ENCODE measurements at regions not wholly inside any gene's neighbourhood (a gene's known extent, or its start where the extent isn't known, plus 50 kb on each side); places are given as distances from the start of the nearest gene placed in this dataset.

- RAD21 ChIA-PET (ENCODE audit: unreplicated experiment), result no interaction called here
- in situ Hi-C loops (cut with MboI), result no loop called here
- H2AFZ ChIP-seq (ENCODE audit: control insufficient read depth, low read depth, low read length), result no peak overlapping the region
- H3K4me1 ChIP-seq (ENCODE audit: control insufficient read depth, insufficient read depth, low read length), result no peaks in the 10 kb centered on the region
- CTCF ChIA-PET, result no interaction called here
- H3K9me3 ChIP-seq (replicated peaks; ENCODE audit: control insufficient read depth, insufficient read depth, low read length), result no peaks in the 10 kb centered on the region
- FAIRE-seq (no peak), DNase-seq (ENCODE audit: low read depth, low spot score) (no peak), ATAC-seq (no peak)
- H3K27me3 ChIP-seq (replicated peaks in 1 of 2; ENCODE audit: control insufficient read depth in 2 of 2, insufficient read depth in 2 of 2, low read length in 1 of 2), result no peaks in the 10 kb centered on the region; a peak in 2 of 4 replicates
- H3K9ac ChIP-seq (ENCODE audit: control insufficient read depth, insufficient read depth, low read length), result no peak overlapping the region
- no peaks in the 10 kb centered on the region for H3K79me2 ChIP-seq (ENCODE audit: control insufficient read depth, insufficient read depth, low read length)
- no peak overlapping the region for H3K4me2 ChIP-seq (ENCODE audit: control insufficient read depth, insufficient read depth)
- H3K27ac ChIP-seq (ENCODE audit: control insufficient read depth, insufficient read depth), result no peak overlapping the region
- TF ChIP-seq SMC3 (IDR thresholded peaks at IDR 0.05; ENCODE audit: borderline replicate concordance, low read length) (no peak), E2F8 (IDR thresholded peaks at IDR 0.05; ENCODE audit: low read depth, partially characterized antibody) (no peak), HCFC1 (IDR thresholded peaks at IDR 0.05; ENCODE audit: low read length) (no peak), NFIC (IDR thresholded peaks at IDR 0.05; ENCODE audit: low read depth, low read length) (no peak), NR2C1 (IDR thresholded peaks at IDR 0.05) (no peak), GABPA (IDR thresholded peaks at IDR 0.05; ENCODE audit: low read depth) (no peak), HDAC6 (IDR thresholded peaks at IDR 0.05; ENCODE audit: unreplicated experiment) (no peak), ASH2L (IDR thresholded peaks at IDR 0.05; ENCODE audit: borderline replicate concordance, low read depth) (no peak), CEBPB (IDR thresholded peaks at IDR 0.05; ENCODE audit: borderline replicate concordance in 1 of 2, low read depth in 2 of 2, low read length in 2 of 2) (no peak), ZBTB40 (IDR thresholded peaks at IDR 0.05; ENCODE audit: borderline replicate concordance) (no peak), SUPT20H (IDR thresholded peaks at IDR 0.05; ENCODE audit: borderline replicate concordance, control insufficient read depth, low read depth, low read length) (no peak), STAT3 (IDR thresholded peaks at IDR 0.05; ENCODE audit: low read depth, low read length) (no peak), SP1 (IDR thresholded peaks at IDR 0.05; ENCODE audit: low read depth, low read length) (no peak), RELB (IDR thresholded peaks at IDR 0.05; ENCODE audit: low read depth) (no peak)
- POLR2A ChIA-PET, result no interaction called here
- intact Hi-C loops (cut with micrococcal nuclease; ENCODE audit: unreplicated experiment), result no loop called here
- SMC1A ChIA-PET (ENCODE audit: uncharacterized antibody, unreplicated experiment), result no interaction called here
- H3K36me3 ChIP-seq (ENCODE audit: control insufficient read depth in 2 of 2, insufficient read depth in 2 of 2, low read length in 1 of 2), result no peaks in the 10 kb centered on the region
- no TSS peak for BruUV-seq (replicated peaks)
- H4K20me1 ChIP-seq (ENCODE audit: control insufficient read depth, insufficient read depth), result no peaks in the 10 kb centered on the region
- no peak overlapping the region for H3K4me3 ChIP-seq
- 20% methylated on average over 5 of the region's 5 CpGs for WGBS (ENCODE audit: insufficient coverage, insufficient replicate concordance, low lambda C conversion rate, missing lambda C conversion rate)
Observed at GRCh38 chr1:29746076-29746665, 509.8 kb downstream of the PTPRU start.
